ENCODE measurements at regions not wholly inside any gene's neighbourhood (a gene's known extent, or its start where the extent isn't known, plus 50 kb on each side); places are given as distances from the start of the nearest gene placed in this dataset.

- intact Hi-C loops (cut with micrococcal nuclease; ENCODE audit: unreplicated experiment) = no loop called here
- Histone ChIP-seq H4K20me1 (ENCODE audit: insufficient read depth, low read length) (no peaks in the 10 kb centered on the region), H3K4me2 (ENCODE audit: low read length) (no peak overlapping the region), H3K4me3 (ENCODE audit: low read depth, low read length, poor library complexity, severe bottlenecking) (no peak overlapping the region), H3K27ac (ENCODE audit: low read depth, low read length, poor library complexity, severe bottlenecking) (no peak overlapping the region), H3K79me2 (ENCODE audit: insufficient read depth, low read depth, low read length) (no peaks in the 10 kb centered on the region), H3K36me3 (ENCODE audit: insufficient read depth, low read length) (no peaks in the 10 kb centered on the region), H2AFZ (ENCODE audit: low read length) (no peak overlapping the region), H3K9me3 (ENCODE audit: low read length) (no peaks in the 10 kb centered on the region), H3K9me2 (ENCODE audit: insufficient read depth, low read length) (no peaks in the 10 kb centered on the region), H3K4me1 (ENCODE audit: insufficient read depth, low read length, poor library complexity, severe bottlenecking) (no peaks in the 10 kb centered on the region)
- BruUV-seq (replicated peaks) = no TSS peak
- TF ChIP-seq EZH2phosphoT487 (IDR thresholded peaks at IDR 0.05; ENCODE audit: borderline replicate concordance, low read depth, low read length) = no peak
- TF ChIP-seq, protein P1, sequence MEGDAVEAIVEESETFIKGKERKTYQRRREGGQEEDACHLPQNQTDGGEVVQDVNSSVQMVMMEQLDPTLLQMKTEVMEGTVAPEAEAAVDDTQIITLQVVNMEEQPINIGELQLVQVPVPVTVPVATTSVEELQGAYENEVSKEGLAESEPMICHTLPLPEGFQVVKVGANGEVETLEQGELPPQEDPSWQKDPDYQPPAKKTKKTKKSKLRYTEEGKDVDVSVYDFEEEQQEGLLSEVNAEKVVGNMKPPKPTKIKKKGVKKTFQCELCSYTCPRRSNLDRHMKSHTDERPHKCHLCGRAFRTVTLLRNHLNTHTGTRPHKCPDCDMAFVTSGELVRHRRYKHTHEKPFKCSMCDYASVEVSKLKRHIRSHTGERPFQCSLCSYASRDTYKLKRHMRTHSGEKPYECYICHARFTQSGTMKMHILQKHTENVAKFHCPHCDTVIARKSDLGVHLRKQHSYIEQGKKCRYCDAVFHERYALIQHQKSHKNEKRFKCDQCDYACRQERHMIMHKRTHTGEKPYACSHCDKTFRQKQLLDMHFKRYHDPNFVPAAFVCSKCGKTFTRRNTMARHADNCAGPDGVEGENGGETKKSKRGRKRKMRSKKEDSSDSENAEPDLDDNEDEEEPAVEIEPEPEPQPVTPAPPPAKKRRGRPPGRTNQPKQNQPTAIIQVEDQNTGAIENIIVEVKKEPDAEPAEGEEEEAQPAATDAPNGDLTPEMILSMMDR (conservative IDR thresholded peaks at IDR 0.05; ENCODE audit: low read length) = no peak
- ChIA-PET CTCF (ENCODE audit: unreplicated experiment) (no interaction called here), POLR2A (no interaction called here)
- no peak for DNase-seq (ENCODE audit: low spot score)
These were observed 915.9 kb downstream of the PDHA2 start for GRCh38 chr4:96755569-96756484.

DNA sequence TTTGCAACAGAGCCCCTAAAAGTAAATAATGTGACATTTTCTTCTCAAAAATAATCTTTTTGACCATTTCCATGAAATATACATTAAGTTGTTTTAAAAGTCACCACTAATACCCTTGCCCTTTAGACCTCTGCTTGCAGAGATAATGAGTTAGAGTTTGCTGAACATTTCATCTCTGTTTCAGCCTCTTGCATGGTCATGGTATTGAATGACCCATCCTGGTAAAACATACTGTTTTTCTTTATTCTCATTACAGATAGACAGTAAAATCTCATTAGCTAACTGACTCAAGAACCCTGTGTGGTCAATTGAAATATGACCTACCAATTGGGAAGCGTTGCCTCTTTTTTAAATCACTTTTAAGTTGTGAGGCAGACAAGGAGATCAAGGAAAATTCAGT is 916.7 kb downstream of the PDHA2 start:
- ChIA-PET POLR2A (no interaction called here), CTCF (ENCODE audit: unreplicated experiment) (no interaction called here)

More for the DNA sequence above, 916.7 kb downstream of the PDHA2 start:
- Histone ChIP-seq H3K4me2 (ENCODE audit: low read length) (no peak overlapping the region), H3K9me3 (ENCODE audit: low read length) (no peaks in the 10 kb centered on the region), H3K4me3 (ENCODE audit: low read depth, low read length, poor library complexity, severe bottlenecking) (no peak overlapping the region), H3K9me2 (ENCODE audit: insufficient read depth, low read length) (no peaks in the 10 kb centered on the region), H3K27ac (ENCODE audit: low read depth, low read length, poor library complexity, severe bottlenecking) (no peak overlapping the region), H3K4me1 (ENCODE audit: insufficient read depth, low read length, poor library complexity, severe bottlenecking) (no peaks in the 10 kb centered on the region), H3K79me2 (ENCODE audit: insufficient read depth, low read depth, low read length) (no peaks in the 10 kb centered on the region), H2AFZ (ENCODE audit: low read length) (no peak overlapping the region), H4K20me1 (ENCODE audit: insufficient read depth, low read length) (no peaks in the 10 kb centered on the region), H3K36me3 (ENCODE audit: insufficient read depth, low read length) (no peaks in the 10 kb centered on the region)
- BruUV-seq (replicated peaks) = no TSS peak
- no peak for DNase-seq (ENCODE audit: low spot score)
- no peak for TF ChIP-seq EZH2phosphoT487 (IDR thresholded peaks at IDR 0.05; ENCODE audit: borderline replicate concordance, low read depth, low read length)
- TF ChIP-seq, protein P1 (conservative IDR thresholded peaks at IDR 0.05; ENCODE audit: low read length) = no peak
- intact Hi-C loops (cut with micrococcal nuclease; ENCODE audit: unreplicated experiment) = no loop called here

All from OCI-LY7 (cell line).